ENCODE measurements at regions not wholly inside any gene's neighbourhood (a gene's known extent, or its start where the extent isn't known, plus 50 kb on each side); places are given as distances from the start of the nearest gene placed in this dataset.

- no peaks in the 10 kb centered on the region for H3K36me3 Mint-ChIP-seq (ENCODE audit: low read depth)
- CTCF ChIA-PET: interaction anchor here (1.6 kb wide), 1 partner anchor 12 kb away, joined by 4 read pairs; no protein-coding TSS in a partner anchor
- no peak for DNase-seq
These were observed 98.9 kb upstream of the BLTP1 start for GRCh38 chr4:122053186-122053585.

GRCh38 chr4:122052677-122053076 is 99.5 kb upstream of the BLTP1 start:
- Mint-ChIP-seq H3K9me3 (no peaks in the 10 kb centered on the region), H3K36me3 (ENCODE audit: low read depth) (no peaks in the 10 kb centered on the region), H3K27ac (no peak overlapping the region), H3K4me1 (no peaks in the 10 kb centered on the region), H3K27me3 (no peaks in the 10 kb centered on the region), H3K4me3 (no peak overlapping the region)
- DNase-seq: no peak
- ChIA-PET POLR2A (no interaction called here), CTCF (interaction anchor here (1.6 kb wide), 1 partner anchor 13 kb away, joined by 4 read pairs; no protein-coding TSS in a partner anchor)

More at GRCh38 chr4:122053186-122053585, 98.9 kb upstream of the BLTP1 start:
- no peak overlapping the region for H3K4me3 Mint-ChIP-seq
- no peaks in the 10 kb centered on the region for H3K4me1 Mint-ChIP-seq
- H3K9me3 Mint-ChIP-seq: no peaks in the 10 kb centered on the region
- no peak overlapping the region for H3K27ac Mint-ChIP-seq
- no peaks in the 10 kb centered on the region for H3K27me3 Mint-ChIP-seq
- POLR2A ChIA-PET: no interaction called here

GRCh38 chr4:122050841-122051240 is 99.0 kb upstream of the TRPC3 start:
- peaks cover under 1% of the 10 kb centered on the region for H3K27me3 Mint-ChIP-seq
- DNase-seq: no peak
- ChIA-PET CTCF (no interaction called here), POLR2A (no interaction called here)
- H3K4me3 Mint-ChIP-seq: no peak overlapping the region
- H3K36me3 Mint-ChIP-seq (ENCODE audit: low read depth): no peaks in the 10 kb centered on the region
- no peak overlapping the region for H3K27ac Mint-ChIP-seq
- no peaks in the 10 kb centered on the region for H3K4me1 Mint-ChIP-seq
- H3K9me3 Mint-ChIP-seq: no peaks in the 10 kb centered on the region

GRCh38 chr4:122047456-122048425 is 95.9 kb upstream of the TRPC3 start:
- H3K36me3 Mint-ChIP-seq (ENCODE audit: low read depth): no peaks in the 10 kb centered on the region
- H3K27ac Mint-ChIP-seq: no peak overlapping the region
- no peak overlapping the region for H3K4me3 Mint-ChIP-seq
- CTCF ChIA-PET: no interaction called here
- H3K4me1 Mint-ChIP-seq: no peaks in the 10 kb centered on the region
- H3K27me3 Mint-ChIP-seq: peaks cover 8% of the 10 kb centered on the region
- no peak for DNase-seq
- no peaks in the 10 kb centered on the region for H3K9me3 Mint-ChIP-seq
- POLR2A ChIA-PET: no interaction called here

- H3K9me3 Mint-ChIP-seq: no peaks in the 10 kb centered on the region
- H3K4me3 Mint-ChIP-seq: no peak overlapping the region
- POLR2A ChIA-PET: no interaction called here
- no peak for DNase-seq
- H3K27me3 Mint-ChIP-seq: peaks cover 10% of the 10 kb centered on the region
- CTCF ChIA-PET: no interaction called here
- no peaks in the 10 kb centered on the region for H3K4me1 Mint-ChIP-seq
- no peak overlapping the region for H3K27ac Mint-ChIP-seq
- no peaks in the 10 kb centered on the region for H3K36me3 Mint-ChIP-seq (ENCODE audit: low read depth)
These were observed 94.4 kb upstream of the TRPC3 start for GRCh38 chr4:122046255-122046654.

- Mint-ChIP-seq H3K36me3 (ENCODE audit: low read depth) (no peaks in the 10 kb centered on the region), H3K27me3 (peaks cover 11% of the 10 kb centered on the region), H3K4me3 (no peak overlapping the region), H3K4me1 (no peaks in the 10 kb centered on the region), H3K27ac (no peak overlapping the region), H3K9me3 (no peaks in the 10 kb centered on the region)
- POLR2A ChIA-PET: no interaction called here
- no peak for DNase-seq
- CTCF ChIA-PET: no interaction called here
These were observed 93.7 kb upstream of the TRPC3 start for GRCh38 chr4:122045533-122045932.

GRCh38 chr4:122044501-122044900 is 92.6 kb upstream of the TRPC3 start:
- Mint-ChIP-seq H3K36me3 (ENCODE audit: low read depth) (no peaks in the 10 kb centered on the region), H3K9me3 (no peaks in the 10 kb centered on the region), H3K4me3 (no peak overlapping the region), H3K27ac (no peak overlapping the region), H3K27me3 (peaks cover 13% of the 10 kb centered on the region), H3K4me1 (no peaks in the 10 kb centered on the region)
- CTCF ChIA-PET: no interaction called here
- DNase-seq: no peak
- POLR2A ChIA-PET: no interaction called here

- peaks cover 20% of the 10 kb centered on the region for H3K27me3 Mint-ChIP-seq
- ChIA-PET POLR2A (no interaction called here), CTCF (no interaction called here)
- H3K36me3 Mint-ChIP-seq (ENCODE audit: low read depth): no peaks in the 10 kb centered on the region
- no peak overlapping the region for H3K27ac Mint-ChIP-seq
- no peak overlapping the region for H3K4me3 Mint-ChIP-seq
- H3K4me1 Mint-ChIP-seq: no peaks in the 10 kb centered on the region
- DNase-seq: no peak
- H3K9me3 Mint-ChIP-seq: no peaks in the 10 kb centered on the region
These were observed 89.5 kb upstream of the TRPC3 start for GRCh38 chr4:122041312-122041711.

GRCh38 chr4:122038896-122039295 is 87.0 kb upstream of the TRPC3 start:
- POLR2A ChIA-PET: no interaction called here
- CTCF ChIA-PET: no interaction called here
- DNase-seq: no peak
- no peak overlapping the region for H3K27ac Mint-ChIP-seq
- no peaks in the 10 kb centered on the region for H3K4me1 Mint-ChIP-seq
- H3K27me3 Mint-ChIP-seq: peaks cover 19% of the 10 kb centered on the region
- no peaks in the 10 kb centered on the region for H3K36me3 Mint-ChIP-seq (ENCODE audit: low read depth)
- no peaks in the 10 kb centered on the region for H3K9me3 Mint-ChIP-seq
- H3K4me3 Mint-ChIP-seq: no peak overlapping the region

- Mint-ChIP-seq H3K36me3 (ENCODE audit: low read depth) (no peaks in the 10 kb centered on the region), H3K27me3 (peaks cover 27% of the 10 kb centered on the region), H3K27ac (no peak overlapping the region), H3K9me3 (peaks cover 9% of the 10 kb centered on the region), H3K4me1 (no peaks in the 10 kb centered on the region), H3K4me3 (no peak overlapping the region)
- ChIA-PET POLR2A (no interaction called here), CTCF (no interaction called here)
- DNase-seq: no peak
These were observed 82.8 kb upstream of the TRPC3 start for GRCh38 chr4:122034619-122035018.

GRCh38 chr4:122027203-122027602 is 75.3 kb upstream of the TRPC3 start:
- H3K4me1 Mint-ChIP-seq: no peaks in the 10 kb centered on the region
- peaks cover 9% of the 10 kb centered on the region for H3K9me3 Mint-ChIP-seq
- no peak overlapping the region for H3K4me3 Mint-ChIP-seq
- peaks cover 28% of the 10 kb centered on the region for H3K27me3 Mint-ChIP-seq
- no peak overlapping the region for H3K27ac Mint-ChIP-seq
- ChIA-PET CTCF (no interaction called here), POLR2A (no interaction called here)
- no peak for DNase-seq
- H3K36me3 Mint-ChIP-seq (ENCODE audit: low read depth): no peaks in the 10 kb centered on the region

GRCh38 chr4:122017296-122017695 is 65.4 kb upstream of the TRPC3 start:
- CTCF ChIA-PET: no interaction called here
- H3K4me3 Mint-ChIP-seq: no peak overlapping the region
- H3K36me3 Mint-ChIP-seq (ENCODE audit: low read depth): no peaks in the 10 kb centered on the region

GRCh38 chr4:122015203-122015602 is 63.3 kb upstream of the TRPC3 start:
- H3K36me3 Mint-ChIP-seq (ENCODE audit: low read depth): no peaks in the 10 kb centered on the region
- no peak overlapping the region for H3K27ac Mint-ChIP-seq
- CTCF ChIA-PET: no interaction called here
- DNase-seq: no peak
- H3K27me3 Mint-ChIP-seq: peaks cover 26% of the 10 kb centered on the region
- POLR2A ChIA-PET: no interaction called here
- H3K4me3 Mint-ChIP-seq: no peak overlapping the region
- H3K9me3 Mint-ChIP-seq: no peaks in the 10 kb centered on the region
- H3K4me1 Mint-ChIP-seq: no peaks in the 10 kb centered on the region

More at GRCh38 chr4:122017296-122017695, 65.4 kb upstream of the TRPC3 start:
- H3K9me3 Mint-ChIP-seq: no peaks in the 10 kb centered on the region
- no peak for DNase-seq
- no peak overlapping the region for H3K27ac Mint-ChIP-seq
- peaks cover 24% of the 10 kb centered on the region for H3K27me3 Mint-ChIP-seq
- H3K4me1 Mint-ChIP-seq: no peaks in the 10 kb centered on the region
- POLR2A ChIA-PET: no interaction called here

- ChIA-PET CTCF (interaction anchor here (1.0 to 1.1 kb wide), 2 partner anchors 15 to 19 kb away, joined by 3 read pairs; no protein-coding TSS in a partner anchor), POLR2A (no interaction called here)
- no peaks in the 10 kb centered on the region for H3K4me1 Mint-ChIP-seq
- H3K27me3 Mint-ChIP-seq: peaks cover 20% of the 10 kb centered on the region
- H3K36me3 Mint-ChIP-seq (ENCODE audit: low read depth): no peaks in the 10 kb centered on the region
- H3K9me3 Mint-ChIP-seq: no peaks in the 10 kb centered on the region
- no peak overlapping the region for H3K4me3 Mint-ChIP-seq
- no peak for DNase-seq
- no peak overlapping the region for H3K27ac Mint-ChIP-seq
These were observed 60.9 kb upstream of the TRPC3 start for GRCh38 chr4:122012735-122013134.
